Stimulated activated CD8-positive, alpha-beta memory T cell treated with anti-CD3 and anti-CD28 coated beads, Interleukin-4, amount 100 ng/mL, for 4 hours (primary cell): ENCODE measurements at regions not wholly inside any gene's neighbourhood (a gene's known extent, or its start where the extent isn't known, plus 50 kb on each side); places are given as distances from the start of the nearest gene placed in this dataset.

ENCODE experiments used
- DNase-seq, 2 donors: peaks; one replicate each; pipeline ENCODE4 v3.0.0-alpha.2; 2020; ENCODE audit warnings: low read depth in 2 of 2, low spot score in 1 of 2

- DNase-seq, result no peak
Measured at GRCh38 chr18:47485221-47485797, 233.8 kb upstream of the SKOR2 start.

- DNase-seq, result no peak
Measured at GRCh38 chr18:47484068-47484467, 232.6 kb upstream of the SKOR2 start.

- DNase-seq, result no peak
Measured at GRCh38 chr18:47480166-47480565, 228.7 kb upstream of the SKOR2 start.

GRCh38 chr18:47471784-47472183 lies 220.3 kb upstream of the SKOR2 start:
- no peak for DNase-seq

GRCh38 chr18:47470941-47471340 lies 219.5 kb upstream of the SKOR2 start:
- no peak for DNase-seq

GRCh38 chr18:47469576-47469975 lies 218.1 kb upstream of the SKOR2 start:
- DNase-seq, result no peak

GRCh38 chr18:47461977-47462376 lies 210.5 kb upstream of the SKOR2 start:
- DNase-seq, result no peak

GRCh38 chr18:47461406-47461948 lies 210.0 kb upstream of the SKOR2 start:
- no peak for DNase-seq

- DNase-seq, result no peak
Measured at GRCh38 chr18:47458483-47458882, 207.0 kb upstream of the SKOR2 start.

GRCh38 chr18:47457614-47458013 lies 206.2 kb upstream of the SKOR2 start:
- DNase-seq, result no peak

GRCh38 chr18:47453038-47453437 lies 201.6 kb upstream of the SKOR2 start:
- no peak for DNase-seq

- no peak for DNase-seq
Measured at GRCh38 chr18:47448956-47449355, 197.5 kb upstream of the SKOR2 start.

GRCh38 chr18:47441914-47442313 lies 190.5 kb upstream of the SKOR2 start:
- DNase-seq, result no peak

GRCh38 chr18:47438001-47438400 lies 186.5 kb upstream of the SKOR2 start:
- no peak for DNase-seq

- no peak for DNase-seq
Measured at GRCh38 chr18:47436871-47437270, 185.4 kb upstream of the SKOR2 start.

- DNase-seq, result no peak
Measured at GRCh38 chr18:47434214-47434746, 182.8 kb upstream of the SKOR2 start.

- no peak for DNase-seq
Measured at GRCh38 chr18:47427923-47428637, 176.6 kb upstream of the SKOR2 start.

- no peak for DNase-seq
Measured at GRCh38 chr18:47427072-47427471, 175.6 kb upstream of the SKOR2 start.

GRCh38 chr18:47425365-47425764 lies 173.9 kb upstream of the SKOR2 start:
- DNase-seq, result no peak

GRCh38 chr18:47422524-47422923 lies 171.1 kb upstream of the SKOR2 start:
- no peak for DNase-seq

- DNase-seq, result no peak
Measured at GRCh38 chr18:47420130-47420529, 168.7 kb upstream of the SKOR2 start.

- DNase-seq, result no peak
Measured at GRCh38 chr18:47418746-47419145, 167.3 kb upstream of the SKOR2 start.

GRCh38 chr18:47417807-47418206 lies 166.3 kb upstream of the SKOR2 start:
- DNase-seq, result no peak
